ENCODE measurements at regions not wholly inside any gene's neighbourhood (a gene's known extent, or its start where the extent isn't known, plus 50 kb on each side); places are given as distances from the start of the nearest gene placed in this dataset.

DNA sequence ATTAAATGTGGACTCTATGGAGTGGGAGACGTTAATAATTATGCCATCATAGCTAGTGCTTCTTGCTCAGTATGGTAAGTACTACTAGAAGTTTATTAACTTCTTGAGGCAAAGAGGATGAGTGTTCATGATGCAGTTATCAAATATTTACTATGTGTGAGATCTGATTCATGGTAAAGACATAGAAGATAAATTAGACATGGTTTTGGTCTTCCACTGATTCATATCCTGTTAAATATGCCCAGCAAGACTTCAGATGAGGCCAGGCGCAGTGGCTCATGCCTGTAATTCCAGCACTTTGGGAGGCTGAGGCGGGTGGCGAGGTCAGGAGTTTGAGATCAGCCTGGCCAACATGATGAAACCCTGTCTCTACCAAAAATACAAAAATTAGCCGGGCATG, 547.1 kb upstream of the ANKRD30A start:
- no peak for TF ChIP-seq CTCF (IDR thresholded peaks at IDR 0.05)
- TF ChIP-seq POLR2A (IDR thresholded peaks at IDR 0.05), result no peak

Measured in lower leg skin (tissue), 3 donors.